ENCODE measurements at regions not wholly inside any gene's neighbourhood (a gene's known extent, or its start where the extent isn't known, plus 50 kb on each side); places are given as distances from the start of the nearest gene placed in this dataset.

GRCh38 chr5:62130107-62130506 is 175.9 kb upstream of the KIF2A start:
- H3K4me1 Mint-ChIP-seq: no peaks in the 10 kb centered on the region
- WGBS, 2 experiments (ENCODE audit: insufficient coverage in 1 of 2, insufficient read length in 1 of 2): 91 to 94% methylated on average over 3 of the region's 3 CpGs

GRCh38 chr5:62132276-62132675 is 173.7 kb upstream of the KIF2A start:
- no peak for TF ChIP-seq CTCF (conservative IDR thresholded peaks at IDR 0.05)
- H3K9me3 Mint-ChIP-seq: peaks cover 4% of the 10 kb centered on the region
- no CpG with 5 or more reads among the region's 1 CpG for WGBS, 2 experiments (ENCODE audit: insufficient coverage in 1 of 2, insufficient read length in 1 of 2)
- no peaks in the 10 kb centered on the region for H3K4me1 Mint-ChIP-seq
- H3K4me3 Mint-ChIP-seq: no peak overlapping the region
- no peak overlapping the region for H3K4me3 ChIP-seq (ENCODE audit: low read length)
- no peaks in the 10 kb centered on the region for H3K27me3 Mint-ChIP-seq (ENCODE audit: insufficient read depth)
- H3K4me1 ChIP-seq (ENCODE audit: control insufficient read depth, insufficient read depth, low read length): no peaks in the 10 kb centered on the region
- H3K36me3 Mint-ChIP-seq (ENCODE audit: low read depth): no peaks in the 10 kb centered on the region
- H3K27ac ChIP-seq (ENCODE audit: low read depth, low read length): no peak overlapping the region
- no peak overlapping the region for H3K9ac ChIP-seq (ENCODE audit: extremely low read depth, low read length, poor library complexity, severe bottlenecking)
- H3K36me3 ChIP-seq (ENCODE audit: control insufficient read depth, insufficient read depth, low read length): no peaks in the 10 kb centered on the region
- H3K27ac Mint-ChIP-seq: no peak overlapping the region
- DNase-seq: no peak
- no peaks in the 10 kb centered on the region for H3K27me3 ChIP-seq (ENCODE audit: control insufficient read depth, insufficient read depth, low read length, poor library complexity, severe bottlenecking)
- H3K9me3 ChIP-seq (ENCODE audit: control insufficient read depth, low read length): no peaks in the 10 kb centered on the region

More at GRCh38 chr5:62130107-62130506, 175.9 kb upstream of the KIF2A start:
- Mint-ChIP-seq H3K4me3 (no peak overlapping the region), H3K36me3 (ENCODE audit: low read depth) (no peaks in the 10 kb centered on the region), H3K27me3 (ENCODE audit: insufficient read depth) (no peaks in the 10 kb centered on the region), H3K27ac (no peak overlapping the region), H3K9me3 (peaks cover 4% of the 10 kb centered on the region)
- Histone ChIP-seq H3K27ac (ENCODE audit: low read depth, low read length) (no peak overlapping the region), H3K4me3 (ENCODE audit: low read length) (no peak overlapping the region), H3K9ac (ENCODE audit: extremely low read depth, low read length, poor library complexity, severe bottlenecking) (no peak overlapping the region), H3K9me3 (ENCODE audit: control insufficient read depth, low read length) (no peaks in the 10 kb centered on the region), H3K36me3 (ENCODE audit: control insufficient read depth, insufficient read depth, low read length) (no peaks in the 10 kb centered on the region), H3K27me3 (ENCODE audit: control insufficient read depth, insufficient read depth, low read length, poor library complexity, severe bottlenecking) (no peaks in the 10 kb centered on the region), H3K4me1 (ENCODE audit: control insufficient read depth, insufficient read depth, low read length) (no peaks in the 10 kb centered on the region)
- DNase-seq: no peak
- no peak for TF ChIP-seq CTCF (conservative IDR thresholded peaks at IDR 0.05)

GRCh38 chr5:62133426-62133825 is 172.6 kb upstream of the KIF2A start:
- H3K27ac Mint-ChIP-seq: no peak overlapping the region
- TF ChIP-seq CTCF (conservative IDR thresholded peaks at IDR 0.05): no peak

More at GRCh38 chr5:62133426-62133825, 172.6 kb upstream of the KIF2A start:
- Histone ChIP-seq H3K27ac (ENCODE audit: low read depth, low read length) (no peak overlapping the region), H3K27me3 (ENCODE audit: control insufficient read depth, insufficient read depth, low read length, poor library complexity, severe bottlenecking) (no peaks in the 10 kb centered on the region), H3K4me3 (ENCODE audit: low read length) (no peak overlapping the region), H3K36me3 (ENCODE audit: control insufficient read depth, insufficient read depth, low read length) (no peaks in the 10 kb centered on the region), H3K9ac (ENCODE audit: extremely low read depth, low read length, poor library complexity, severe bottlenecking) (no peak overlapping the region), H3K9me3 (ENCODE audit: control insufficient read depth, low read length) (no peaks in the 10 kb centered on the region), H3K4me1 (ENCODE audit: control insufficient read depth, insufficient read depth, low read length) (peaks cover under 1% of the 10 kb centered on the region)
- Mint-ChIP-seq H3K9me3 (peaks cover 4% of the 10 kb centered on the region), H3K36me3 (ENCODE audit: low read depth) (no peaks in the 10 kb centered on the region), H3K4me3 (no peak overlapping the region), H3K4me1 (peaks cover 3% of the 10 kb centered on the region), H3K27me3 (ENCODE audit: insufficient read depth) (no peaks in the 10 kb centered on the region)
- 78% methylated on average over 1 of the region's 1 CpG; no CpG with 5 or more reads in 1 of the 2 experiments for WGBS, 2 experiments (ENCODE audit: insufficient coverage in 1 of 2, insufficient read length in 1 of 2)
- DNase-seq: no peak
